Esophagus mucosa (tissue), 1 donor: ENCODE measurements at regions not wholly inside any gene's neighbourhood (a gene's known extent, or its start where the extent isn't known, plus 50 kb on each side); places are given as distances from the start of the nearest gene placed in this dataset.

Source experiments
- ATAC-seq: fragments of 200-7000 bp; cut with Tn5 transposase; one replicate; pipeline ENCODE4 v1.9.1; 2020
- donor health status: DM: yes; HTN: yes; CAD: no.

GRCh38 chr4:136495851-136496250, 1036.4 kb downstream of the PCDH18 start:
- ATAC-seq, result no peak

- ATAC-seq, result no peak
Measured at GRCh38 chr4:136495076-136495475, 1037.2 kb downstream of the PCDH18 start.

GRCh38 chr4:136489101-136489500, 1043.2 kb downstream of the PCDH18 start:
- no peak for ATAC-seq

GRCh38 chr4:136484996-136485395, 1047.3 kb downstream of the PCDH18 start:
- ATAC-seq, result no peak

GRCh38 chr4:136476753-136477152, 1055.5 kb downstream of the PCDH18 start:
- no peak for ATAC-seq

GRCh38 chr4:136471051-136471450, 1061.2 kb downstream of the PCDH18 start:
- no peak for ATAC-seq

GRCh38 chr4:136465691-136466090, 1066.6 kb downstream of the PCDH18 start:
- ATAC-seq, result no peak

GRCh38 chr4:136463941-136464340, 1068.4 kb downstream of the PCDH18 start:
- no peak for ATAC-seq

GRCh38 chr4:136461533-136461932, 1070.8 kb downstream of the PCDH18 start:
- no peak for ATAC-seq

GRCh38 chr4:136458326-136458725, 1074.0 kb downstream of the PCDH18 start:
- no peak for ATAC-seq

- ATAC-seq, result no peak
Measured at GRCh38 chr4:136457577-136457976, 1074.7 kb downstream of the PCDH18 start.

- ATAC-seq, result no peak
Measured at GRCh38 chr4:136457004-136457403, 1075.3 kb downstream of the PCDH18 start.

GRCh38 chr4:136443006-136443405, 1089.3 kb downstream of the PCDH18 start:
- no peak for ATAC-seq

GRCh38 chr4:136442447-136442846, 1089.8 kb downstream of the PCDH18 start:
- no peak for ATAC-seq

- ATAC-seq, result no peak
Measured at GRCh38 chr4:136441629-136442282, 1090.5 kb downstream of the PCDH18 start.

GRCh38 chr4:136438645-136439044, 1093.6 kb downstream of the PCDH18 start:
- ATAC-seq, result no peak

GRCh38 chr4:136424052-136424451, 1108.2 kb downstream of the PCDH18 start:
- ATAC-seq, result no peak

GRCh38 chr4:136414981-136415380, 1117.3 kb downstream of the PCDH18 start:
- no peak for ATAC-seq

GRCh38 chr4:136412708-136413107, 1119.6 kb downstream of the PCDH18 start:
- ATAC-seq, result peak; percentile 31

- no peak for ATAC-seq
Measured at GRCh38 chr4:136400829-136401228, 1131.5 kb downstream of the PCDH18 start.

GRCh38 chr4:136395212-136395722, 1137.0 kb downstream of the PCDH18 start:
- ATAC-seq, result no peak

GRCh38 chr4:136392576-136392975, 1139.7 kb downstream of the PCDH18 start:
- no peak for ATAC-seq

- ATAC-seq, result no peak
Measured at GRCh38 chr4:136390824-136391223, 1141.5 kb downstream of the PCDH18 start.

GRCh38 chr4:136383082-136383481, 1149.2 kb downstream of the PCDH18 start:
- no peak for ATAC-seq

- no peak for ATAC-seq
Measured at GRCh38 chr4:136371231-136371630, 1161.1 kb downstream of the PCDH18 start.
